ENCODE measurements at regions not wholly inside any gene's neighbourhood (a gene's known extent, or its start where the extent isn't known, plus 50 kb on each side); places are given as distances from the start of the nearest gene placed in this dataset.

GRCh38 chr12:93072340-93072739 is 143.2 kb upstream of the EEA1 start:
- H3K4me3 Mint-ChIP-seq = no peak overlapping the region
- no peak overlapping the region for H3K4me3 ChIP-seq
- H4K20me1 ChIP-seq (replicated peaks; ENCODE audit: insufficient read depth) = no peaks in the 10 kb centered on the region
- H3K4me1 Mint-ChIP-seq = no peaks in the 10 kb centered on the region; the same call in 2 of the 3 replicates
- no peaks in the 10 kb centered on the region for H3K36me3 Mint-ChIP-seq (ENCODE audit: low read depth)
- peaks cover 11% of the 10 kb centered on the region for H3K27me3 Mint-ChIP-seq (ENCODE audit: insufficient read depth, low read depth, poor library complexity)
- H3K79me2 ChIP-seq (replicated peaks; ENCODE audit: insufficient read depth) = no peaks in the 10 kb centered on the region
- peaks cover 1% of the 10 kb centered on the region; the same call in 1 of the 2 replicates for H3K4me1 ChIP-seq (ENCODE audit: insufficient read depth)
- peaks cover 3% of the 10 kb centered on the region; the same call in 1 of the 3 replicates for H3K9me3 Mint-ChIP-seq
- H3K27me3 ChIP-seq (ENCODE audit: insufficient read depth) = no peaks in the 10 kb centered on the region
- DNase-seq (ENCODE audit: low spot score) = no peak
- H3K36me3 ChIP-seq (ENCODE audit: insufficient read depth) = no peaks in the 10 kb centered on the region
- no peaks in the 10 kb centered on the region for H3F3A ChIP-seq (replicated peaks; ENCODE audit: low read depth)
- no peak for ATAC-seq
- no peak overlapping the region for H3K4me2 ChIP-seq
- no peak overlapping the region for H3K27ac ChIP-seq (ENCODE audit: low read depth)
- no peak overlapping the region for H2AFZ ChIP-seq
- H3K27ac Mint-ChIP-seq = no peak overlapping the region
- TF ChIP-seq NANOG (IDR thresholded peaks at IDR 0.05; ENCODE audit: borderline replicate concordance) = no peak
- TF ChIP-seq POLR2AphosphoS5 (IDR thresholded peaks at IDR 0.05; ENCODE audit: low read depth) = no peak
- TF ChIP-seq ZNF462 (CRISPR knock-in tag; IDR thresholded peaks at IDR 0.05) = no peak
- TF ChIP-seq CTCF (conservative IDR thresholded peaks at IDR 0.05; ENCODE audit: low read depth in 2 of 2) = no peak
- no peak for TF ChIP-seq ZNF114 (CRISPR knock-in tag; IDR thresholded peaks at IDR 0.05)
- TF ChIP-seq ZNF331 (CRISPR knock-in tag; IDR thresholded peaks at IDR 0.05; ENCODE audit: low read depth) = no peak
- no peak for TF ChIP-seq EZH2phosphoT487 (IDR thresholded peaks at IDR 0.05; ENCODE audit: unreplicated experiment)
- TF ChIP-seq JUNB (IDR thresholded peaks at IDR 0.05; ENCODE audit: unreplicated experiment) = no peak
- no peak for TF ChIP-seq CREB1 (CRISPR knock-in tag; IDR thresholded peaks at IDR 0.05; ENCODE audit: low read depth)
- no peak for TF ChIP-seq EZH2 (IDR thresholded peaks at IDR 0.05; ENCODE audit: low read depth, unreplicated experiment)
- TF ChIP-seq STAT1 (IDR thresholded peaks at IDR 0.05; ENCODE audit: unreplicated experiment) = no peak
- no peak for TF ChIP-seq ETS1 (IDR thresholded peaks at IDR 0.05)
- TF ChIP-seq REST (IDR thresholded peaks at IDR 0.05; ENCODE audit: unreplicated experiment) = no peak
- peaks cover 21% of the 10 kb centered on the region; the same call in 1 of the 2 replicates for H3K9me2 ChIP-seq (ENCODE audit: insufficient read depth)
